HG03378 (cell line): ENCODE measurements at regions not wholly inside any gene's neighbourhood (a gene's known extent, or its start where the extent isn't known, plus 50 kb on each side); places are given as distances from the start of the nearest gene placed in this dataset.
"Not testable (repeated sequence)": the region's sequence is repeated elsewhere in the genome, so short reads cannot be mapped to it uniquely, and the experiment has no call there.

Source experiments
- ATAC-seq: cut with Tn5 transposase; IDR thresholded peaks from one replicate; pipeline ENCODE4 v1.9.1; 2021; ENCODE audit warnings: mild to moderate bottlenecking, moderate library complexity; ENCODE audit not compliant: unreplicated experiment

GRCh38 chr9:34796924-34797323, 87.0 kb upstream of the CCL21 start:
- ATAC-seq, result no peak

- ATAC-seq, result no peak
Measured at GRCh38 chr9:34793428-34793827, 83.5 kb upstream of the CCL21 start.

DNA sequence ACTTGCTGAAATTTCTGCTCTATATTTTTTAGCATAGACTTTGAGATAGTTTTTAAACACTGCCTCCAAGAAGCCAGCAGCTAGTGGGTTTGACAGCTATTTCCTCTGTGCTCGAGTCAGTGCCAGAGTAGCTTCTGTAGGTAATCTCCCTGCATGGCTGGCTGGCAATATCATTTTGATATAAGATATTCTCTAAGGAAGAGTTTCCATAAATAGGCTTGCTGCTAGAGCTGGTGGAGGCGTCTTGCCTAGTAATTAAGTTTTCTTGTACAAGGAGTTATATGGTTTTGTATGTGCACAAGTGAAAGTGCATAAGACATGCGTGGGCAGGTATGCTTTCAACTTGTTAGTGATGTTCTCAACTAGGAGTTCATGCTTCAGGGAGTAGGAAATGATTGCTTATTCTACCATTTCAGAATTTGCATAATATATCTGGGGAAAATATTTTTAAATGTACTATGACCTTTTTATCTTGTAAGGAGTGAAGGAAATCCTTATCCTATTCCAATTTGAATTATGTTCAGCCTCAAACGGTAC, 74.1 kb upstream of the CCL21 start:
- peak; percentile 73 for ATAC-seq

DNA sequence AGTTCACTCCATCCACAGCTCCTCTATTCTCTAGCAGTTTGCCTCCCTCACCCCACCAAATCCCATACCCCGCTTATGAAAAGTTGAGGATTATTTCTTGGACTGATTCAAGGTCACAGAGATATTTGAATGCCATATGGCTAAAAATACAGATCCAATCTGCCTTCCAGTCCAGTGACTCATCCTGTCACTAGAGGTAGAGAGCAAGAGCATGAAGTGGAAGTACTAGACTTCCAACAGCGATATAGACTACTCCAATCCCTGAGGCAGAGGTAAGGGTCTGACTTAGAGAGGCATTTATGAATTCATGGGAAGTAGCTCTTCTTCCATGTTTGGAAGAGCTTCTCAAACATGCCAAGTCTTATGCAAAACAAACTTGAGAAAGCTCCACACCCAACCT, 72.4 kb upstream of the CCL21 start:
- ATAC-seq, result no peak

DNA sequence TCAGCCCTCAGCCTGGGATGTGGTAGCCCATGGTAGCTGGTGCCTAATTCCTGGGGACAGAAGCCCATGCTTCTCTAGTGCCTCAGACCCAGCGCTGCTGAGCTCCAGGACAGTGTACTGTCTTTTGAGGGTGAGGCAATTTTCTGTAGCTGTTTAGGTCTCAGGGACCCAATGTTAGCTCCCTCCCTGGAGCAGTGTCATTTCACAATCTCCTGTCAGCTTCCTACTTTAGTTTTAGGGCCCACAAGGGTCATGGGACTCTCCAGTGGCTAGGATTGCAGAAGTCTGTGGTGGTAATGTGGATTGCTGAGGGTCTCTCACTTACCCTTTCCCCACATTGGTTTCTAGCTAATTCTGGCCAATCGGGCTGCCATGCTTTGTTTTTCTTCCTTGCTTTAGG, 67.7 kb upstream of the CCL21 start:
- no peak for ATAC-seq

- ATAC-seq, result no peak
Measured at GRCh38 chr9:34773955-34774354, 64.0 kb upstream of the CCL21 start.

DNA sequence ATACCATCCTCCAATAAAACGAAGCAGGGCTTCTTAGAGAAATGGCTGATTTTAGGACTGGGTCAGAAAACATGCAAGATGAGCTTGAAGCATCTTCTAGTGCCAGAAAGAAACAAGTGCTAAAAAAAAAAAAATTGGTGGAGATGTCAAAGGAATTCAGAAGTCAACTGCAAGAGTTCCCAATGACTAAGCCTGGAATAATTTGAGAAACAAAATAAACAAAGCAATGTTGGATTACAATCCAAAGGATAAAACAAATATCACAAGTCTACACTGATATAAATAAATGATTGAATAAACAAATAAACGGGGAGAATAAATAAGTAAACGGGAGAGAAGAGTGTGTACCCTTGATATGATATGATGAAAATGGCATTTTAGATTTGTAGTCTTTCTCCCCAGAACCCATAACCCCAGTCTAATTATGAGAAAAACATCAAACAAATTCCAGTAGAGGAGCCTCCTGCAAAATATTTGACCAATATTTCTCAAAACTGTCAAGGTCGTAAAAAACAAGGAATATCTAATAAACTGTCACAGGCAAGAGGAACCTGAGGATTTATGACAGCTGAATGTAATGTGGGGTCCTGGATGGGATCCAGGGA, 63.5 kb upstream of the CCL21 start:
- ATAC-seq, result no peak

GRCh38 chr9:34771007-34771406, 61.1 kb upstream of the CCL21 start:
- ATAC-seq, result no peak

DNA sequence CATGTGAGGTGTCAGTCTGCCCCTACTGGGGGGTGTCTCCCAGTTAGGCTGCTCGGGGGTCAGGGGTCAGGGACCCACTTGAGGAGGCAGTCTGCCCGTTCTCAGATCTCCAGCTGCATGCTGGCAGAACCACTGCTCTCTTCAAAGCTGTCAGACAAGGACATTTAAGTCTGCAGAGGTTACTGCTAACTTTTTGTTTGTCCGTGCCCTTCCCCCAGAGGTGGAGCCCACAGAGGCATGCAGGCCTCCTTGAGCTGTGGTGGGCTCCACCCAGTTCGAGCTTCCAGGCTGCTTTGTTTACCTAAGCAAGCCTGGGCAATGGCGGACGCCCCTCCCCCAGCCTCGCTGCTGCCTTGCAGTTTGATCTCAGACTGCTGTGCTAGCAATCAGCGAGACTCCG, 57.2 kb upstream of the CCL21 start:
- ATAC-seq, result not testable (repeated sequence)

DNA sequence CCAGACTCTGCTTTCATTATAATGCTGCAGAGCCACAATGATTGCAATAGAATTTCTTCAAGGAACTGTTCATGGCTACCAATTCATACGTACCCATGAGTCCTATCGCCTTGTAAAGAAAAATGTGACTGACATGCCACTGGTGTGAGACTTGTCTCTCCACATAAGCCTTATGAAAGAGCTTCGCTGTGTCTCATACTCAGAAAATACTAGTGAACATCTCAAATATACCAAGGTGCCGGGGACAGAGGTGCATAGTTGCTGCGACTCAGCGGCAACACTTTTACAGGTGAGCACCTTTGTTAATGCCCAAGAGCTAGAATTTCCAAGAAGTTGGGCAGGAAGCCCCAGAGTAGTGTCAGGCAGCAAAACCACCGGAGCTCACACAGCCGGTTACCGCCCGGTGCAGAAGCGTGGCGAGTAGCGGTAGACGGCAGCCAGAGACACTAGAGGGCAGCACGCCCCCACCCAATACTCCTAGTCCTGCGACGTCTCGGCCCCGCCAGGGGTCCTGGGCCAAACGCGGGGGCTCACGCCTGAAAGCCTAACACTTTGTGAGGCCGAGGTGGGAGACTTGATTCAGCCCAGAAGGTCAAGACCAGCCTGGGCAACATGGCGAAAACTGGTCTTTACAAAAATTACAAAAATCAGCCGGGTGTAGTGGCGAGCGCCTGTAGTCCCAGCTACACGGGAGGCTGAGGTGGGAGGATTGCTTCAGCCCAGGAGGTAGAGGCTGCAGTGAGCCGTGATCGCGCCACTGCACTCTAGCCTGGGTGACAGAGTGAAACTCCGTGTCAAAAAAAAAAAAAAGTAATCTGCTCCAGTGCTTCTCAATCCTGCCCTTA, 50.5 kb upstream of the CCL21 start:
- ATAC-seq, result not testable (repeated sequence)
